GM21423 (cell line): ENCODE measurements at regions not wholly inside any gene's neighbourhood (a gene's known extent, or its start where the extent isn't known, plus 50 kb on each side); places are given as distances from the start of the nearest gene placed in this dataset.

Source experiments
- ATAC-seq: cut with Tn5 transposase; IDR thresholded peaks from one replicate; pipeline ENCODE4 v1.9.1; 2021; ENCODE audit warnings: mild to moderate bottlenecking, moderate library complexity; ENCODE audit not compliant: unreplicated experiment

GRCh38 chr2:241942416-241943208 is 73.1 kb downstream of the RTP5 start:
- ATAC-seq: no peak

GRCh38 chr2:241943209-241943850 is 73.8 kb downstream of the RTP5 start:
- ATAC-seq: no peak

- no peak for ATAC-seq
Measured at GRCh38 chr2:241943961-241944575, 74.5 kb downstream of the RTP5 start.

GRCh38 chr2:241944821-241945220 is 75.3 kb downstream of the RTP5 start:
- ATAC-seq: no peak

- no peak for ATAC-seq
Measured at GRCh38 chr2:241945311-241945710, 75.8 kb downstream of the RTP5 start.

- ATAC-seq: no peak
Measured at GRCh38 chr2:241945803-241946202, 76.3 kb downstream of the RTP5 start.

- no peak for ATAC-seq
Measured at GRCh38 chr2:241946306-241947003, 76.9 kb downstream of the RTP5 start.

- ATAC-seq: no peak
Measured at GRCh38 chr2:241947004-241947350, 77.4 kb downstream of the RTP5 start.

GRCh38 chr2:241947401-241947800 is 77.9 kb downstream of the RTP5 start:
- ATAC-seq: no peak

GRCh38 chr2:241947876-241948275 is 78.3 kb downstream of the RTP5 start:
- ATAC-seq: no peak

- no peak for ATAC-seq
Measured at GRCh38 chr2:241948299-241948897, 78.9 kb downstream of the RTP5 start.

GRCh38 chr2:241948901-241949735 is 79.6 kb downstream of the RTP5 start:
- ATAC-seq: no peak

GRCh38 chr2:241949736-241950412 is 80.3 kb downstream of the RTP5 start:
- ATAC-seq: no peak

- no peak for ATAC-seq
Measured at GRCh38 chr2:241950413-241951315, 81.1 kb downstream of the RTP5 start.

GRCh38 chr2:241951316-241951700 is 81.8 kb downstream of the RTP5 start:
- no peak for ATAC-seq

- ATAC-seq: no peak
Measured at GRCh38 chr2:241951920-241952319, 82.4 kb downstream of the RTP5 start.

- no peak for ATAC-seq
Measured at GRCh38 chr2:241952816-241953215, 83.3 kb downstream of the RTP5 start.

GRCh38 chr2:241953324-241953928 is 83.9 kb downstream of the RTP5 start:
- ATAC-seq: no peak
